ENCODE measurements at regions not wholly inside any gene's neighbourhood (a gene's known extent, or its start where the extent isn't known, plus 50 kb on each side); places are given as distances from the start of the nearest gene placed in this dataset.

GRCh38 chr15:46938169-46938568 is 779.1 kb upstream of the SEMA6D start:
- no peak overlapping the region for H3K4me3 ChIP-seq (ENCODE audit: control insufficient read depth, low read depth, low read length)
- TF ChIP-seq CTCF (conservative IDR thresholded peaks at IDR 0.05; ENCODE audit: control insufficient read depth, insufficient read depth, low read depth, low read length): no peak
- no peak for DNase-seq (ENCODE audit: low read depth)

- no peak overlapping the region for H3K4me3 ChIP-seq (ENCODE audit: control insufficient read depth, low read depth, low read length)
- DNase-seq (ENCODE audit: low read depth): no peak
- no peak for TF ChIP-seq CTCF (conservative IDR thresholded peaks at IDR 0.05; ENCODE audit: control insufficient read depth, insufficient read depth, low read depth, low read length)
Observed at GRCh38 chr15:46941241-46941640, 776.1 kb upstream of the SEMA6D start.

- DNase-seq (ENCODE audit: low read depth): no peak
- no peak for TF ChIP-seq CTCF (conservative IDR thresholded peaks at IDR 0.05; ENCODE audit: control insufficient read depth, insufficient read depth, low read depth, low read length)
- H3K4me3 ChIP-seq (ENCODE audit: control insufficient read depth, low read depth, low read length): no peak overlapping the region
Observed at GRCh38 chr15:46946953-46947352, 770.4 kb upstream of the SEMA6D start.

GRCh38 chr15:46955576-46955975 is 761.7 kb upstream of the SEMA6D start:
- no peak for TF ChIP-seq CTCF (conservative IDR thresholded peaks at IDR 0.05; ENCODE audit: control insufficient read depth, insufficient read depth, low read depth, low read length)
- no peak for DNase-seq (ENCODE audit: low read depth)
- H3K4me3 ChIP-seq (ENCODE audit: control insufficient read depth, low read depth, low read length): no peak overlapping the region

GRCh38 chr15:46956456-46956855 is 760.8 kb upstream of the SEMA6D start:
- TF ChIP-seq CTCF (conservative IDR thresholded peaks at IDR 0.05; ENCODE audit: control insufficient read depth, insufficient read depth, low read depth, low read length): no peak
- no peak for DNase-seq (ENCODE audit: low read depth)
- no peak overlapping the region for H3K4me3 ChIP-seq (ENCODE audit: control insufficient read depth, low read depth, low read length)

GRCh38 chr15:46956881-46957280 is 760.4 kb upstream of the SEMA6D start:
- no peak overlapping the region for H3K4me3 ChIP-seq (ENCODE audit: control insufficient read depth, low read depth, low read length)
- no peak for DNase-seq (ENCODE audit: low read depth)
- no peak for TF ChIP-seq CTCF (conservative IDR thresholded peaks at IDR 0.05; ENCODE audit: control insufficient read depth, insufficient read depth, low read depth, low read length)

- DNase-seq (ENCODE audit: low read depth): no peak
- TF ChIP-seq CTCF (conservative IDR thresholded peaks at IDR 0.05; ENCODE audit: control insufficient read depth, insufficient read depth, low read depth, low read length): no peak
- H3K4me3 ChIP-seq (ENCODE audit: control insufficient read depth, low read depth, low read length): no peak overlapping the region
Observed at GRCh38 chr15:46960581-46960980, 756.7 kb upstream of the SEMA6D start.
